COLO668 (cell line): ENCODE measurements at regions not wholly inside any gene's neighbourhood (a gene's known extent, or its start where the extent isn't known, plus 50 kb on each side); places are given as distances from the start of the nearest gene placed in this dataset.
"Not testable (repeated sequence)": the region's sequence is repeated elsewhere in the genome, so short reads cannot be mapped to it uniquely, and the experiment has no call there.

Source experiments
- DNase-seq: peaks from one replicate; lab custom pipeline; 2025; ENCODE audit not compliant: unreplicated experiment; lab: John Stamatoyannopoulos, UW

DNA sequence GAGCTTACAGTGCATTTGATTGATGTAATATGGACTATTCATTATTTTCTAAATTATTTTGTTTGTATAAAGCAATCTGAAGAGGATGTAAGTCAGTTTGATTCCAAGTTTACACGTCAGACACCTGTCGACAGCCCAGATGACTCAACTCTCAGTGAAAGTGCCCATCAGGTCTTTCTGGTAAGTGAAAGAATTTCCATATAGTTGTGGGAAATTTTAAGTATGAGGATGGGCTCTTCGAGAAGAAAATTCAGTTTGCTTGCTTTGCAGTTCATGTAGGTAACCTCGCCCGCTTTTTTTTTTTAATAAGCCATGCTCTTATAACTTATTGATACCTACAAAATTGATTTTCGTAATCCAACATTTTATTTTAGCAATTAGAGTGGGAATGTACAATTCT, 151.6 kb downstream of the CDRT15L2 start:
- not testable (repeated sequence) for DNase-seq

- no peak for DNase-seq
Measured at GRCh38 chr17:20733923-20734322, 154.4 kb downstream of the CDRT15L2 start.

- DNase-seq: no peak
Measured at GRCh38 chr17:20735796-20736195, 156.3 kb downstream of the CDRT15L2 start.

- not testable (repeated sequence) for DNase-seq
Measured at GRCh38 chr17:20737636-20738035, 158.1 kb downstream of the CDRT15L2 start.

DNA sequence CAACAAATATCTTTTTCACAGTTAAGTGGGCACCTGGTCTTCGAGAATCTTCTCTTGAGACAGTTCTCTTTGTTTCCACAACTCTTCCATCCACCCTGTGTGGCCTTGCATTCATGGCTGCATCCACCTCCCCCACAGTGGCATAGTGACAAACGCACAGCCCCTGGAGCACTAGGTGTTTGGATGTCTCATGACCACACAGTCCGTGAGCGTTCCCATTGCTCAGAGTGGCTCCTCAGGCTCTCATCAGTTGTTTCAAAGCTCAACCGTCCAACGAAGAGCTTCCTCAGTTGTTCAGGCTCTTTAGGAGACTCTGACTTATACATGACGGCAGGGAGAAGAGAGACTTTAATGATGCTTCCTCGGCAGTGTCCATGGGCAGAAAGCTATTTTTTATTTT, 191.6 kb downstream of the CDRT15L2 start:
- DNase-seq: no peak

DNA sequence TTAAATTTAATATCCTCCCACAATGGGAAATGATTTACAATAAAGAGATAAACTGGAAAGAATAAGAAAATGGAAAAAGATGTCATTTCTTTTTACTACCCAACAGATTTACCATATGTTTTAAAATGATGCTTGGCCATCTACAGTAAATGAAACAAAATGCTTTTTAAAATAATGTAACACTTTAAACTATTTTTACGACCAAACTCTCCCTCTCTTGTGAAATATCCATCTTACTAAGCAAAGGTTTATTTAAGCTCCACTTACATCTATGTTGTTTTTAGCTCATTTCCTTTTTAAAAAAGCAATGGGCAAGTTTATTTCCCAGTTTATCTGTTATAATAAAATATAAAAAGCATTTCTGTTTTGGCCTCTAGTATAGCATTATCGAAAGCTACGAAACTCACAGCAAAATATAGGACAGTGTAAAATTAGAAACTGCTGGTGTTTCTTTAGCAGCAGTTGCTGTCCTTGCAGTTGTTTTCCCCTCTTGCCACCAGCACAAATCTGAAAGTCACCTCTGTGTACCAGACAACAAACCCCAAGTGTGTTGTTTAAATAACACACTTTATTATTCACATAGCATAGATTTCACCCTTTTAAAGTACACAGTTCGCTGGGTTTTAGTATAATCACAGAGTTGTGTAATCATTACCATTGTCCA, 195.1 kb downstream of the CDRT15L2 start:
- DNase-seq: no peak

GRCh38 chr17:20775331-20775730, 195.8 kb downstream of the CDRT15L2 start:
- DNase-seq: no peak

DNA sequence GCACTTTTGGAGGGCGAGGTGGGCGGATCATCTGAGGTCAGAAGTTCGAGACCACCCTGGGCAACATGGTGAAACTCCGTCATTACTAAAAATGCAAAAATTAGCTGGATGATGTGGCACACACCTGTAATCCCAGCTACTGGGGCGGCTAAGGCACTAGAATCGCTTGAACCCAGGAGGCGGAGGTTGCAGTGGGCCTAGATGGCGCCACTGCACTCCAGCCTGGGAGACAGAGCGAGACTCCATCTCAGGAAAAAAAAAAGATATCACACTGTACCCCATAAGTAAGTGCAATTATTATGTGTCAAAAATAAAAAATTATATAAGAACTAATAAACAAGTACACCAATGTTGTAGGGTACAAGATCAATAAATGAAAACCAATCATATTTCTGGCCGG, 200.0 kb downstream of the CDRT15L2 start:
- no peak for DNase-seq

DNA sequence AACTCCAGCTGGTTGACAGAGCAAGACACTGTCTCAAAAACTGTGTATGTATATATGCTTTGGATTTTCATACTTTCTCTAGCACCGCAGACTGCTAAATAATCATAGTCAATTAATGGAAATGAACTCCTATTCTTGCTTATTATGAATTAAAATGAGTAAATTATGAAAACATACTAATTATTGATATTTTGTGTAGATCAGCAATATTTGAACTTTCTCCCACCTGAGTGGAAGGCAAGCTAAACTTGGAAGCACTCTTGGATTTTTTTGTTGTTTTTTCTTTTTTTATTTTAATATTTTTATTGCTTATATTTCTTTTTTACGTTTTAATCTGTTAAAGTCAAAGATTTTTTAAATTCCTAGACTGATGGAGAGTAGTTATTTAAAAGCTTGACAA, 201.7 kb downstream of the CDRT15L2 start:
- no peak for DNase-seq

- DNase-seq: not testable (repeated sequence)
Measured at GRCh38 chr17:20781869-20782268, 202.3 kb downstream of the CDRT15L2 start.

DNA sequence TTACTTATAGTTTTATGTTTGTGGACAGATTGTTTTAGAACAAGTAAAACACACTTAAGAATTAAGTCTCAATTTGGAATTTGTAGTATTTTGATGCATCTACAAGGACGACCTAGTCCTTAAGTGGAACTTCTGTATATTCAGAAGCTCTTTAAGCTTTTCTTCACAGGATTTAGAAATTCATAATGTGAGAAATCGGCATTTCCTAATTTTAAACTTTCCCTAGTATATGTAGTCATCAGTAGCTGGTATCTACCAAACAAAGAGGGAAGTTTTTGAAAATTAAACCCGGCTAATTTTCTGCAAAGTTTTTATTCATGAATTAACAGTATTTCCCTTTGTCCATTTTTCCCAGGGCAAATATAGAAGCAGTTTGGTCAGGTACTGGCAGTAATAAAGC, 203.6 kb downstream of the CDRT15L2 start:
- DNase-seq: no peak

DNA sequence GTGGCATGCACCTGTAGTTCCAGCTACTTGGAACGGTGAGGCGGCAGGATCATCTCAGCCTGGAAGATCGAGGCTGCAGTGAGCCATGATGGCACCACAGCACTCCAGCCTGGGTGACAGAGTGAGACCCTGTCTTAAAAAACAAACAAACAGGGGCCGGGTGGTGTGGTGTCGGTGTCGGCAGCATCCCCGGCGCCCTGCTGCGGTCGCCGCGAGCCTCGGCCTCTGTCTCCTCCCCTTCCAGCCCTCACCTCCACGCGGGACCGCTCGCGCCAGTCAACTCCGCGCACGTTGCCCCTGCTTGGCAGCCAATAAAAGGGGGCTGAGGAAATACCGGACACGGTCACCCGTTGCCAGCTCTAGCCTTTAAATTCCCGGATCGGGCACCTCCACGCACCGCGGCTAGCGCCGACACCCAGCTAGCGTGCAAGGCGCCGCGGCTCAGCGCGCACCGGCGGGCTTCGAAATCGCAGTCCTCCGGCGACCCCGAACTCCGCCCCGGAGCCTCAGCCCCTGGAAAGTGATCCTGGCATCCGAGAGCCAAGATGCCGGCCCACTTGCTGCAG, 204.7 kb downstream of the CDRT15L2 start:
- no peak for DNase-seq

- DNase-seq: no peak
Measured at GRCh38 chr17:20787281-20787680, 207.8 kb downstream of the CDRT15L2 start.

DNA sequence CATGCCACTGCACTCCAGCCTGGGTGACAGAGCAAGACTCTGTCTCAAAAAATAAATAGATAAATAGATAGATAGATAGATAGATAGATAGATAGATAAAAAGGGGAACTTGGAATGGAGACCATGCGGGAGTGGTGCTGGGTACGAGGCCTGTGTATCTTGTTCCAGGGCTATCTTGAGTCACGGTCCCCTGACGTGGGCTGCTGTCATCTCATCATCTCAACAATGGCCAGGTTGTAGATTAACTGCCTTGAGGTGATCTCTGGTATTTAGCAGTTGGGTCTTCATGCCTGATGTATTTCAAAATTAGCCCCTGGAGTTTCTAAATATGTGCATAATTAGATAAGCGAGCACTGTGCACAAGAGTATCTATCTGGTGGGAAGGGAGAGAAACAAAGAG, 212.1 kb downstream of the CDRT15L2 start:
- no peak for DNase-seq

- not testable (repeated sequence) for DNase-seq
Measured at GRCh38 chr17:20794532-20794931, 215.0 kb downstream of the CDRT15L2 start.

GRCh38 chr17:20797292-20797691, 217.8 kb downstream of the CDRT15L2 start:
- DNase-seq: no peak

DNA sequence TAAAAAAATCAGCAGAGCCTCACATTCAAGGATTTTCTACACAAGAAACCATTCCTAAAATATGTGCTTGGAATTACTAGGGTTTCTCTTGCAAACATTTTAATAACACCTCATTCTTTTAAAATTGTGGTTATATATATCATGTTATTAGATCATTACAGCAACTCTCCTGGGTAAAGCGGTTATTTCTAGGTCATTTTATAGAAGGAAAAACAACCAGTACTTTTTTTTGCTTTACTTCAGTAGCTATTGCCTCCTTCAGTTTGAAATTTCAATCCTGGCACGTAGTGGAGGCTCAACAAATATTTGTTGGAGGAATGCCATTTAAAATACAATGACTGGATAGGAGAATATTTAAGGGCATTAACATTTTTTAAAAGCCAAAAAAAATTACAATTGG, 220.6 kb downstream of the CDRT15L2 start:
- no peak for DNase-seq

GRCh38 chr17:20805751-20806150, 226.2 kb downstream of the CDRT15L2 start:
- DNase-seq: no peak

GRCh38 chr17:20807566-20807965, 228.0 kb downstream of the CDRT15L2 start:
- DNase-seq: not testable (repeated sequence)

- DNase-seq: not testable (repeated sequence)
Measured at GRCh38 chr17:20815410-20815809, 227.4 kb downstream of the USP22 start.

- DNase-seq: no peak
Measured at GRCh38 chr17:20823905-20824304, 218.9 kb downstream of the USP22 start.

GRCh38 chr17:20825539-20825938, 217.3 kb downstream of the USP22 start:
- DNase-seq: no peak

GRCh38 chr17:20840453-20840852, 202.4 kb downstream of the USP22 start:
- not testable (repeated sequence) for DNase-seq
